ENCODE measurements at regions not wholly inside any gene's neighbourhood (a gene's known extent, or its start where the extent isn't known, plus 50 kb on each side); places are given as distances from the start of the nearest gene placed in this dataset.

DNA sequence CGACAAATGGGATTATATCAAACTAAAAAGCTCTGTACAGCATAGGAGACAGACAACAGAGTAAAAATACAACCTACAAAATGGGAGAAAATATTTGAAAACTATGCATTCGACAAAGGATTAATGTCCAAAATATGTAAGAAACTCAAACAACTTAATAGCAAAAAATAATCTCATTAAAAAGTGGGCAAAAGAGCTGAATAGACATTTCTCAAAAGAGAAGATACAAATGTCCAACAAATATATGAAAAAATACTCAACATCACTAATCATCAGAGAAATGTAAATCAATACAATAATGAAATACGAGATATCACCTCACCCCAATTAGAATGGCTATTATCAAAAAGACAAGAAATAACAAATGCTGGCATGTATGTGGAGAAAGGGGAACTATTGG is 272.9 kb downstream of the KLHL13 start:
- TF ChIP-seq CTCF (IDR thresholded peaks at IDR 0.05): no peak
- no peak for TF ChIP-seq POLR2A (IDR thresholded peaks at IDR 0.05; ENCODE audit: low read depth)
- TF ChIP-seq POLR2AphosphoS5 (IDR thresholded peaks at IDR 0.05): no peak
- TF ChIP-seq EP300 (IDR thresholded peaks at IDR 0.05): no peak
- 64% methylated on average over 3 of the region's 3 CpGs for WGBS
- Histone ChIP-seq H3K27ac (replicated peaks in 1 of 4) (no peak overlapping the region), H3K4me3 (no peak overlapping the region), H3K4me1 (no peaks in the 10 kb centered on the region), H3K36me3 (no peaks in the 10 kb centered on the region), H3K27me3 (no peaks in the 10 kb centered on the region), H3K9me3 (peaks cover 0 to 6% (median 0%) of the 10 kb centered on the region in 4 donors)
- DNase-seq (ENCODE audit: extremely low spot score): no peak
- intact Hi-C loops (cut with DNase I): no loop called here

DNA sequence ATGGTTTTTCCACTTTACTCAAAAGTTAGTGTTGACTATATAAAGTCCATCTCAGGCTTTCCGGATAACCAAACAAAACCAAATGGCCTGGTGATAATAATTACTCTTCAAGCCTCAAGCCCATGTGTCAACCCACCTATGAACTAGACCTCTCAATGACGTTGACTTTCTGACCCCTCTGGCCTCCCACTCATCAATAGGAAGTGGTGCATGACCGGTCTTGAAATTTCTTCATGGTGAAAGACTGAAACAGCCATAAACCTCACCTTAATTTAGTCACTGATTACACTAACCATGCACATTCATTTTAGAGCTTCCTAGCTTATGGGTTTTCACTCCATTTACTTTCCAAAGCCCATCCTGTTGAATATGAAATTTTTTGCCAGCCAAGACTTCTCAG is 276.0 kb downstream of the KLHL13 start:
- WGBS: 62% methylated on average over 3 of the region's 3 CpGs

DNA sequence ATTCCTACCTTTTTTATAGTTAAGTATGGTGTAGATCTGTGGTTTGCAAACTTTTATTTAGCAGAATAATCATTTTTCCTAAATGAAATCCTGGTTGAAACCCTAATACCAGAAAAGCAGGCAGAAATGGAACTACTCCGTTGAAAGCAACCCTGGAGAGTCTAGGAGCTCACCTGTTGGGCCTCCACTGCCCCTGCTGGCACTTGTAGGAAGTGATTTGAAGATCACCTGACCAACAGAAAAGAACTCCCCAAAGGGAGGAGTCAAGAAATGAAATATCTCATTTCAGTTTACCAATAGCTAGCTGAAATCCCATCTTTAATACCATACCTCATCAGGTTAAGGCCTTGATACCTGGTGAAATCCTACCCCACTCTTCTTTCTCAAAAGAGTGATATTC is 277.1 kb downstream of the KLHL13 start:
- Histone ChIP-seq H3K4me3 (no peak overlapping the region), H3K27me3 (no peaks in the 10 kb centered on the region), H3K9me3 (peaks cover 0 to 6% (median 0%) of the 10 kb centered on the region in 4 donors), H3K4me1 (no peaks in the 10 kb centered on the region), H3K27ac (replicated peaks in 1 of 4) (no peak overlapping the region), H3K36me3 (no peaks in the 10 kb centered on the region)
- DNase-seq (ENCODE audit: extremely low spot score): no peak
- WGBS: 41% methylated on average over 1 of the region's 1 CpG
- intact Hi-C loops (cut with DNase I): no loop called here
- TF ChIP-seq CTCF (IDR thresholded peaks at IDR 0.05) (no peak), EP300 (IDR thresholded peaks at IDR 0.05) (no peak), POLR2A (IDR thresholded peaks at IDR 0.05; ENCODE audit: low read depth) (no peak), POLR2AphosphoS5 (IDR thresholded peaks at IDR 0.05) (no peak)

More for the DNA sequence above, 276.0 kb downstream of the KLHL13 start:
- Histone ChIP-seq H3K9me3 (peaks cover 0 to 6% (median 0%) of the 10 kb centered on the region in 4 donors), H3K4me3 (no peak overlapping the region), H3K4me1 (no peaks in the 10 kb centered on the region), H3K36me3 (no peaks in the 10 kb centered on the region), H3K27me3 (no peaks in the 10 kb centered on the region), H3K27ac (replicated peaks in 1 of 4) (no peak overlapping the region)
- intact Hi-C loops (cut with DNase I): no loop called here
- TF ChIP-seq POLR2AphosphoS5 (IDR thresholded peaks at IDR 0.05) (no peak), CTCF (IDR thresholded peaks at IDR 0.05) (no peak), POLR2A (IDR thresholded peaks at IDR 0.05; ENCODE audit: low read depth) (no peak), EP300 (IDR thresholded peaks at IDR 0.05) (no peak)
- no peak for DNase-seq (ENCODE audit: extremely low spot score)

DNA sequence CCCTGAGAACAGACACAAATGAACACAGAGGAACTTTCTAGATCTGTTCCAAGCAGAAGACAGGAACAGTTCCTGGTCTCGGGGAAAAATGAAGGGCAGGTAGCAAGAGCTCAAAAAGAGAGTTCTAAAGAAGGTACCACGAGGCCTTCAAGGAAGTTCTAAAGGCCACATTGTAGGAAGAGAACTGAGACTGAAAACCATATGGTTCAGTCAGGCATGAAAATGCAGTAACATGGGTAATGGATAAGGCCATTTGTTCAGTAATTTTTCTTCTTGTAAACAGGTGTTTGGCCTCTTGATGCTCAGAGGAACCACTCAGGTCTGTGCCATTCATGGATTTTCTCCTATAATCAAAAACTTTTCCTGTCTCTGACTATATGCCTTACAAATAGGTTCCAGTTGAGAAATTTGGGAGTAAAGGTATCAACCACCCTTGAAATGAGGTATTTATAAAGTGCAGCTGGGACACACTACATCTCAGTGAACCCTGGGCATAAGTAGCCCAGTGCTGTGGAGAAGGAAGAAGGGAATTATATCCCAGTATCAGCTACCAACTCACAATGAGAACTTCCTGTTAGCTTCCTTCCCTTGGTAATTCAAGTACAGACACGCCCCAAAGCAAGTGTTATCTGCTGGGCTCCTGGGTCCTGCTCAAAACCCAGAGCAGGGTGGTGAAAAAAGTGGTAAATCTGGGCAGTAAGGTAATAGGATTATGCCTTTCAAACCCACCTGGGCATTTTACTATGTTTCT is 277.9 kb downstream of the KLHL13 start:
- Histone ChIP-seq H3K27ac (replicated peaks in 1 of 4) (no peak overlapping the region), H3K27me3 (no peaks in the 10 kb centered on the region), H3K4me3 (no peak overlapping the region), H3K36me3 (no peaks in the 10 kb centered on the region), H3K9me3 (peaks cover 0 to 6% (median 0%) of the 10 kb centered on the region in 4 donors), H3K4me1 (no peaks in the 10 kb centered on the region)
- intact Hi-C loops (cut with DNase I): no loop called here
- no peak for TF ChIP-seq CTCF (IDR thresholded peaks at IDR 0.05)
- TF ChIP-seq POLR2AphosphoS5 (IDR thresholded peaks at IDR 0.05): no peak
- no peak for TF ChIP-seq EP300 (IDR thresholded peaks at IDR 0.05)
- TF ChIP-seq POLR2A (IDR thresholded peaks at IDR 0.05; ENCODE audit: low read depth): no peak
- WGBS: 48% methylated on average over 3 of the region's 3 CpGs
- DNase-seq (ENCODE audit: extremely low spot score): no peak

GRCh38 chrX:117835034-117835433 is 281.6 kb downstream of the KLHL13 start:
- no peaks in the 10 kb centered on the region for H3K4me1 ChIP-seq
- H3K9me3 ChIP-seq: peaks cover 0 to 11% (median 0%) of the 10 kb centered on the region in 4 donors
- intact Hi-C loops (cut with DNase I): no loop called here
- H3K36me3 ChIP-seq: no peaks in the 10 kb centered on the region
- WGBS: 29% methylated on average over 3 of the region's 3 CpGs
- H3K27me3 ChIP-seq: no peaks in the 10 kb centered on the region
- H3K27ac ChIP-seq (replicated peaks in 1 of 4): no peak overlapping the region
- DNase-seq (ENCODE audit: extremely low spot score): no peak
- no peak overlapping the region for H3K4me3 ChIP-seq
- TF ChIP-seq EP300 (IDR thresholded peaks at IDR 0.05): no peak
- TF ChIP-seq POLR2A (IDR thresholded peaks at IDR 0.05; ENCODE audit: low read depth): no peak
- no peak for TF ChIP-seq CTCF (IDR thresholded peaks at IDR 0.05)
- no peak for TF ChIP-seq POLR2AphosphoS5 (IDR thresholded peaks at IDR 0.05)

Measured in esophagus muscularis mucosa (tissue), 4 donors.